Neural crest cell (in vitro differentiated cells): ENCODE measurements at regions not wholly inside any gene's neighbourhood (a gene's known extent, or its start where the extent isn't known, plus 50 kb on each side); places are given as distances from the start of the nearest gene placed in this dataset.

Experiments
- DNase-seq: peaks from one replicate; pipeline ENCODE4 v3.0.0; 2021; ENCODE audit warnings: low read depth, mixed read lengths, low spot score
- H3K27ac Mint-ChIP-seq: one replicate; pipeline ENCODE4 v1.8.0; 2021; ENCODE audit warnings: mild to moderate bottlenecking, mixed read lengths; ENCODE audit not compliant: unreplicated experiment
- H3K27me3 Mint-ChIP-seq: 2 replicates; pipeline ENCODE4 v1.8.0; 2021; ENCODE audit warnings: low read depth, mild to moderate bottlenecking, mixed read lengths
- H3K36me3 Mint-ChIP-seq: 2 replicates; pipeline ENCODE4 v1.8.0; 2021; ENCODE audit warnings: low read depth, mild to moderate bottlenecking, mixed read lengths
- H3K4me1 Mint-ChIP-seq: 2 replicates; pipeline ENCODE4 v1.8.0; 2021; ENCODE audit warnings: mixed read lengths
- H3K4me3 Mint-ChIP-seq: one replicate; pipeline ENCODE4 v1.8.0; 2021; ENCODE audit warnings: mild to moderate bottlenecking, mixed read lengths
- H3K9me3 Mint-ChIP-seq: 2 replicates; pipeline ENCODE4 v1.8.0; 2021; ENCODE audit warnings: mixed read lengths
- TF ChIP-seq, protein P1 (sequence below): fragments of 200-600 bp; sonication (generic); conservative IDR thresholded peaks from 2 replicates; pipeline ENCODE4 v1.5.0; 2021; ENCODE audit warnings: antibody characterized with exemption, mild to moderate bottlenecking

GRCh38 chr9:38229104-38229500, 160.1 kb upstream of the SHB start:
- DNase-seq = no peak
- H3K9me3 Mint-ChIP-seq = no peaks in the 10 kb centered on the region
- H3K4me1 Mint-ChIP-seq = peaks cover 35% of the 10 kb centered on the region
- TF ChIP-seq, protein P1, sequence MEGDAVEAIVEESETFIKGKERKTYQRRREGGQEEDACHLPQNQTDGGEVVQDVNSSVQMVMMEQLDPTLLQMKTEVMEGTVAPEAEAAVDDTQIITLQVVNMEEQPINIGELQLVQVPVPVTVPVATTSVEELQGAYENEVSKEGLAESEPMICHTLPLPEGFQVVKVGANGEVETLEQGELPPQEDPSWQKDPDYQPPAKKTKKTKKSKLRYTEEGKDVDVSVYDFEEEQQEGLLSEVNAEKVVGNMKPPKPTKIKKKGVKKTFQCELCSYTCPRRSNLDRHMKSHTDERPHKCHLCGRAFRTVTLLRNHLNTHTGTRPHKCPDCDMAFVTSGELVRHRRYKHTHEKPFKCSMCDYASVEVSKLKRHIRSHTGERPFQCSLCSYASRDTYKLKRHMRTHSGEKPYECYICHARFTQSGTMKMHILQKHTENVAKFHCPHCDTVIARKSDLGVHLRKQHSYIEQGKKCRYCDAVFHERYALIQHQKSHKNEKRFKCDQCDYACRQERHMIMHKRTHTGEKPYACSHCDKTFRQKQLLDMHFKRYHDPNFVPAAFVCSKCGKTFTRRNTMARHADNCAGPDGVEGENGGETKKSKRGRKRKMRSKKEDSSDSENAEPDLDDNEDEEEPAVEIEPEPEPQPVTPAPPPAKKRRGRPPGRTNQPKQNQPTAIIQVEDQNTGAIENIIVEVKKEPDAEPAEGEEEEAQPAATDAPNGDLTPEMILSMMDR = no peak
- H3K4me3 Mint-ChIP-seq = no peak overlapping the region
- H3K36me3 Mint-ChIP-seq = no peaks in the 10 kb centered on the region
- no peak overlapping the region for H3K27ac Mint-ChIP-seq
- H3K27me3 Mint-ChIP-seq = peaks cover 36% of the 10 kb centered on the region

DNA sequence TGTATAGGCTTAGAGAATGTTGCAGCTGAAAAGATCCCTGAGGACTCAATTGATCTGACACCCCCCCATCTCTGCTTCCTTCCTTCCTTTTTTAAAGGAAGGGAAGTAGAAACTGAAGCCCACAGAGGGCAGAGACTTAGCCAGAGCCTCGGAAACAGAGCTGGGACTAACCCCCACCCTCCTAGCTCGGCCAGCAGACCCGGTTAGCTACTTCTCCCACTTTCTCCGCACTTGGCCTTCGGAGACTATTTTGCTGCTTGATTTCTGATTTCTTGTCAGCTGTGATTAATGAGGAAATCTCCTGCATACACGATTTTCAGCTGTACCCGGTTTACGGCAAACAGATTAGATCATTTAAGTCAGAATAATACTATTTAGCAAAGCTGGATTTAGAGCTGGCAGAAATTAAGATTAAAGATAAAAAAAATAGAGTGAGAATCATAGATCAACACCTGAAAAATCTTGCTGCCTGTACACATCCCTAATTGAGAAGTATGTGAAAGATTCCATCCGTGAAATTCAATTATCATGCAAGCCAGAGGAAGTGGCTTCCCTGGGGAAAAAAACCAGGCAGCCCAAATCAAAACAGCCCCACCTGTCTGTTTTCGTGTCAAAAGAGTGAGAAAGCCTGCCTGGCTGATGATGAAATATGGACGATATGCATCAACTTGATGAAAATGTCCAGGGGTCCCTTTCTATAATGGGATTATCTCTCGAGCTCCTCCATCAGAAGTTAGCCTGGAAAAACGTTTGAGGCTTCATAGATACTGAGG, 159.5 kb upstream of the SHB start:
- H3K27me3 Mint-ChIP-seq = peaks cover 36% of the 10 kb centered on the region
- no peaks in the 10 kb centered on the region for H3K9me3 Mint-ChIP-seq
- H3K27ac Mint-ChIP-seq = no peak overlapping the region
- DNase-seq = no peak
- TF ChIP-seq, protein P1 = no peak
- no peaks in the 10 kb centered on the region for H3K36me3 Mint-ChIP-seq
- peaks cover 35% of the 10 kb centered on the region for H3K4me1 Mint-ChIP-seq
- H3K4me3 Mint-ChIP-seq = no peak overlapping the region

DNA sequence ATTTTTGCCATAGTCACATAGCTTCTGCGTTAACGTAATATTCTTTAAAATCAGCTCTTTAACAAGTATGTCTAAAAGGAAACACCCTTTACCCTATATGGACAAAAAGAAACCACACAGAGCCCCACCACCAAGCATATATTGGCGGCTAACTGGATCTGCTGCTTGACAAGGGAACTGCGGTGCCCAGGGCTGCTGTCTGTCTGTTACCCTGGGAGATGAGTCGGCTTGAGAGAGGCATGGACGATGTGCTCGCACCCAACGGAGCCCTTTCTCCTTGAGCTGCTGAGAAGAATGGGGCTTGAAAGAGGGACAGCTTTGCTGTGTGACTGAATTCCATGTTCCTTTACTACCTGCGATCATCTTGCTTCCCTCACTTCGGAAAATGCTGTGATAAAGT, 158.6 kb upstream of the SHB start:
- DNase-seq = no peak
- TF ChIP-seq, protein P1 = no peak
- no peak overlapping the region for H3K4me3 Mint-ChIP-seq
- H3K27ac Mint-ChIP-seq = no peak overlapping the region
- no peaks in the 10 kb centered on the region for H3K36me3 Mint-ChIP-seq
- H3K4me1 Mint-ChIP-seq = peaks cover 35% of the 10 kb centered on the region
- H3K9me3 Mint-ChIP-seq = no peaks in the 10 kb centered on the region
- peaks cover 36% of the 10 kb centered on the region for H3K27me3 Mint-ChIP-seq

- TF ChIP-seq, protein P1 = no peak
- Mint-ChIP-seq H3K4me1 (peaks cover 35% of the 10 kb centered on the region), H3K27ac (peak overlapping the region; percentile 50), H3K36me3 (no peaks in the 10 kb centered on the region), H3K27me3 (peaks cover 36% of the 10 kb centered on the region), H3K4me3 (no peak overlapping the region), H3K9me3 (no peaks in the 10 kb centered on the region)
- no peak for DNase-seq
These were observed 158.1 kb upstream of the SHB start for GRCh38 chr9:38227061-38227540.

GRCh38 chr9:38226491-38226951, 157.5 kb upstream of the SHB start:
- Mint-ChIP-seq H3K4me1 (peaks cover 35% of the 10 kb centered on the region), H3K27ac (no peak overlapping the region)

More at GRCh38 chr9:38226491-38226951, 157.5 kb upstream of the SHB start:
- no peaks in the 10 kb centered on the region for H3K9me3 Mint-ChIP-seq
- H3K36me3 Mint-ChIP-seq = no peaks in the 10 kb centered on the region
- peaks cover 36% of the 10 kb centered on the region for H3K27me3 Mint-ChIP-seq
- DNase-seq = no peak
- TF ChIP-seq, protein P1 = no peak
- H3K4me3 Mint-ChIP-seq = peak overlapping the region; percentile 7
